ENCODE measurements at regions not wholly inside any gene's neighbourhood (a gene's known extent, or its start where the extent isn't known, plus 50 kb on each side); places are given as distances from the start of the nearest gene placed in this dataset.

- no peak overlapping the region for H3K4me3 ChIP-seq (ENCODE audit: low read depth in 1 of 2, low read length in 2 of 2)
- no peaks in the 10 kb centered on the region for H3K9me3 ChIP-seq (ENCODE audit: insufficient read depth, low read length, severe bottlenecking)
- ATAC-seq (ENCODE audit: insufficient read depth, low read depth) (peak; percentile 54), DNase-seq (peak; percentile 16)
- H3K36me3 ChIP-seq (ENCODE audit: insufficient read depth, low read length) = no peaks in the 10 kb centered on the region
- no peaks in the 10 kb centered on the region for H4K20me1 ChIP-seq (ENCODE audit: insufficient read depth, low read length)
- H3K9ac ChIP-seq (ENCODE audit: low read depth, low read length) = no peak overlapping the region
- TF ChIP-seq EZH2 (IDR thresholded peaks at IDR 0.05; ENCODE audit: borderline replicate concordance, low read depth, low read length, severe bottlenecking) (no peak), CTCF (IDR thresholded peaks at IDR 0.05; ENCODE audit: borderline replicate concordance, extremely low read depth, low read length, poor library complexity, severe bottlenecking) (no peak)
- H3K27ac ChIP-seq (ENCODE audit: low read length) = no peak overlapping the region
- H3K4me1 ChIP-seq (ENCODE audit: insufficient read depth, low read length) = no peaks in the 10 kb centered on the region
- no peak overlapping the region for H2AFZ ChIP-seq (ENCODE audit: low read depth, low read length)
- no peaks in the 10 kb centered on the region for H3K79me2 ChIP-seq (ENCODE audit: insufficient read depth, low read length)
- no peak overlapping the region for H3K4me2 ChIP-seq (ENCODE audit: insufficient read depth, low read length)
- no peaks in the 10 kb centered on the region for H3K27me3 ChIP-seq (ENCODE audit: insufficient read depth, low read length, poor library complexity)
Observed at GRCh38 chr15:87219650-87220615, 1036.6 kb downstream of the NTRK3 start.

GRCh38 chr15:87215100-87215499, 1041.4 kb downstream of the NTRK3 start:
- ATAC-seq (ENCODE audit: insufficient read depth, low read depth) = no peak

GRCh38 chr15:87213626-87214025, 1042.9 kb downstream of the NTRK3 start:
- Histone ChIP-seq H3K27ac (ENCODE audit: low read length) (no peak overlapping the region), H2AFZ (ENCODE audit: low read depth, low read length) (no peak overlapping the region), H3K9ac (ENCODE audit: low read depth, low read length) (no peak overlapping the region), H3K36me3 (ENCODE audit: insufficient read depth, low read length) (no peaks in the 10 kb centered on the region), H3K27me3 (ENCODE audit: insufficient read depth, low read length, poor library complexity) (no peaks in the 10 kb centered on the region), H3K4me2 (ENCODE audit: insufficient read depth, low read length) (no peak overlapping the region), H4K20me1 (ENCODE audit: insufficient read depth, low read length) (no peaks in the 10 kb centered on the region), H3K4me3 (ENCODE audit: low read depth in 1 of 2, low read length in 2 of 2) (no peak overlapping the region), H3K4me1 (ENCODE audit: insufficient read depth, low read length) (no peaks in the 10 kb centered on the region), H3K79me2 (ENCODE audit: insufficient read depth, low read length) (no peaks in the 10 kb centered on the region), H3K9me3 (ENCODE audit: insufficient read depth, low read length, severe bottlenecking) (no peaks in the 10 kb centered on the region)
- no peak for DNase-seq
- TF ChIP-seq CTCF (IDR thresholded peaks at IDR 0.05; ENCODE audit: borderline replicate concordance, extremely low read depth, low read length, poor library complexity, severe bottlenecking) = no peak
- no peak for TF ChIP-seq EZH2 (IDR thresholded peaks at IDR 0.05; ENCODE audit: borderline replicate concordance, low read depth, low read length, severe bottlenecking)
- ATAC-seq (ENCODE audit: insufficient read depth, low read depth) = no peak

More at GRCh38 chr15:87215100-87215499, 1041.4 kb downstream of the NTRK3 start:
- H3K36me3 ChIP-seq (ENCODE audit: insufficient read depth, low read length) = no peaks in the 10 kb centered on the region
- no peak overlapping the region for H3K4me3 ChIP-seq (ENCODE audit: low read depth in 1 of 2, low read length in 2 of 2)
- no peak for TF ChIP-seq EZH2 (IDR thresholded peaks at IDR 0.05; ENCODE audit: borderline replicate concordance, low read depth, low read length, severe bottlenecking)
- no peak for TF ChIP-seq CTCF (IDR thresholded peaks at IDR 0.05; ENCODE audit: borderline replicate concordance, extremely low read depth, low read length, poor library complexity, severe bottlenecking)
- H4K20me1 ChIP-seq (ENCODE audit: insufficient read depth, low read length) = no peaks in the 10 kb centered on the region
- no peaks in the 10 kb centered on the region for H3K4me1 ChIP-seq (ENCODE audit: insufficient read depth, low read length)
- no peak overlapping the region for H3K4me2 ChIP-seq (ENCODE audit: insufficient read depth, low read length)
- H3K9ac ChIP-seq (ENCODE audit: low read depth, low read length) = no peak overlapping the region
- no peaks in the 10 kb centered on the region for H3K79me2 ChIP-seq (ENCODE audit: insufficient read depth, low read length)
- no peak overlapping the region for H3K27ac ChIP-seq (ENCODE audit: low read length)
- H3K9me3 ChIP-seq (ENCODE audit: insufficient read depth, low read length, severe bottlenecking) = no peaks in the 10 kb centered on the region
- H3K27me3 ChIP-seq (ENCODE audit: insufficient read depth, low read length, poor library complexity) = no peaks in the 10 kb centered on the region
- no peak overlapping the region for H2AFZ ChIP-seq (ENCODE audit: low read depth, low read length)
- DNase-seq = no peak
